T-helper 1 cell treated with Interleukin-12 subunit alpha and Interleukin-12 subunit beta and Interleukin-4 antibody, amounts not matched to agents 30 ng/mL and 1 ng/mL, for 36 hours (primary cell): ENCODE measurements at regions not wholly inside any gene's neighbourhood (a gene's known extent, or its start where the extent isn't known, plus 50 kb on each side); places are given as distances from the start of the nearest gene placed in this dataset.
"Not testable (repeated sequence)": the region's sequence is repeated elsewhere in the genome, so short reads cannot be mapped to it uniquely, and the experiment has no call there.

ENCODE experiments used
- intact Hi-C: fragments of 100-400 bp; cut with micrococcal nuclease; formaldehyde crosslinking; loops from one replicate; pipeline ENCODE4 v1.15.1; 2024

DNA sequence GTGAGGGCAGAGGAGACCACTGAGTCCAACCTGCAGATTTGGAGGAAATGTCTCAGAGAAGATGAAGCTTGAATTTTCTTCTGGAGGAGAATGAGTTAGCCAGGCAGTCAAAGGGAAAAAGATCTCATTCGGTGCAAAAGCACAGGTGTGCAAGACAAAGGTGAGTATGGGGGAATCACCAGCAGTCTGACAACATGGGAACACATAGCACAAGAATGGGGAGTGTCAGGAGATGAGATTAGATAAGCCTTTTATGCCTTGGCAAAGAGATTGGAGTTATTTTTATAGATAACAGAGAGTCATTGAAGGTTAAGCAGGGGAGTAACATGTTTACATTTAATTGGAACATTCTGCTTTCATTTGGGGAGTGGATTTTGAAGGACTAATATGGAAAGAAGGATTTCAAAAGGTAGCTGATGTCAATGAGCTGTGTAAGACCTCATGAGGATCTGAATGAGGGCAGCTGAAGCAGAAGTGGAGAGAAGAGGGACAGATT lies 171.3 kb upstream of the NTF3 start:
- intact Hi-C loops = no loop called here

DNA sequence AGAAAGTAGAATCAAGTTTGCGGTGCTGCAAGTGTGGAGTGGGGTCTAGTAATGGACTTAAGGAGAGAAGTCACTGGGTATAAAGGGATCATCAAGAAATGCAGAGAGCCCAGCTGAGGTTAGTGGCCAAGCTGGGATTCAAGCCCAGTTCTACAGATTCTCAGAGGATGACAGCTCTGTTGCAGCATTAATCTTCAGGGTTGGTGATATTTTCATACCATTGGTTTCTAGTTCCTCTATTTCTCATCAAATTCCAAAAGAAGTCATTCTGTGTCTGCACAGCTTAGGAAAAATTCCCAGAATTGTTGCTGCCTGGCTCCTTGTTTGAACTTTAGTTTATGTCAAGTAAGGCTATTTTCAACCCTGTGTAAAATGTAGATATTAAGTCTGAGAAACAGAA lies 169.5 kb upstream of the NTF3 start:
- intact Hi-C loops = no loop called here

- intact Hi-C loops = no loop called here
Measured at GRCh38 chr12:5262885-5263284, 169.0 kb upstream of the NTF3 start.

- intact Hi-C loops = no loop called here
Measured at GRCh38 chr12:5264006-5264405, 167.9 kb upstream of the NTF3 start.

- intact Hi-C loops = no loop called here
Measured at GRCh38 chr12:5267603-5268423, 164.1 kb upstream of the NTF3 start.

- intact Hi-C loops = no loop called here
Measured at GRCh38 chr12:5268424-5269210, 163.3 kb upstream of the NTF3 start.

DNA sequence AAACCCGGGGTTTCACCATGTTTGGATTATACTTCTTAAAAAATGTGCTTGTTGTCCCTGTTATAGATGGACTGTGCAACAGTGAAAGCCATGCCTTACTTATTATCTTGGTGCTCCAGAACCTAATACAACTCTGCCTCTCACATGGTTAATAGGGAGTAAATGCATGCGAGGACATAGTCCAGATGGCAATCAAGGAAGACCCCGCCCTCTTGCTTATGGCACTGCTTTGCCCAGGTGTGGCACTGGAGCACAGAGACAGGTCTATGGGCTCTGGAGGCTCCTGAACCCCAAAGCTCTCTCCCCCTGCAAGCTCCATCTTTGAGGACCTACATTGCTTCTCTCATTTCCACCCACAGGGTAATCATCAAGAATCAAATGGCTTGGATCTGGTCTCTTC lies 162.1 kb upstream of the NTF3 start:
- intact Hi-C loops = no loop called here

DNA sequence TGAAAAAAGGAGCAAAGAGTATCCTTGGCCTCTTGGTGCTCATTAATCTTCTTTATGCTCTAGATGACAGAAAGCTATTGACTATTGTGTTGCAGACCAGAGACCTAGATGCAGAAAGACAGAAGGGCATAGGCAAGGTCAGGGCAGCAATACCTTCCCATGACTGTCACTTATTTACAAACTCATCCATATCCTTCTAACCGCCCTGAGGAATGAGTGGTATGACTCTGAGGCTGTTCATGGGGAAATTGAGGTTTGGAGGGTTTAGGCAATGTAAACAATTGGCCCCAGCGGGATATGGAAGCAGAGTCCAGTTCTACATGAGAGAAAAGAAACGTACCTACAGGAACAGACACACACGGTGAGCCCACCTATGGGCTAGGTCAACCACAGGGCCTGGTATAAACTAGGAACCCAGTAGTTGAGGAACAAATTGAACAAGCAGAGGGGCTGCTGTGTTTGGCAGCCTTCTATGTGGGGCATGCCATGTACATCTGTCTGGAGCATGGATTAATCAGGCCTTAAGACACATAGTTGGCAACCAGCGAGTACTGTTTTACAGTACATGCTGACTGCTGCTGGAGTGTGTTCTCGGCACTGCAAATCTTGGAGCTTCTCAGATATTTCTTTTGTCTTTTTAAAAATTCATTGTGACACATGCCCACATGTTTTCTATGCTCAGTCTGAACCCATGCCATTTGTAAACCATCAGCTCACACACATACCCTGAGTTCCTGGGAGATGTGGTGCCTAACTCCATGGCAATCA lies 159.7 kb upstream of the NTF3 start:
- intact Hi-C loops = no loop called here

- intact Hi-C loops = no loop called here
Measured at GRCh38 chr12:5273709-5274108, 158.2 kb upstream of the NTF3 start.

DNA sequence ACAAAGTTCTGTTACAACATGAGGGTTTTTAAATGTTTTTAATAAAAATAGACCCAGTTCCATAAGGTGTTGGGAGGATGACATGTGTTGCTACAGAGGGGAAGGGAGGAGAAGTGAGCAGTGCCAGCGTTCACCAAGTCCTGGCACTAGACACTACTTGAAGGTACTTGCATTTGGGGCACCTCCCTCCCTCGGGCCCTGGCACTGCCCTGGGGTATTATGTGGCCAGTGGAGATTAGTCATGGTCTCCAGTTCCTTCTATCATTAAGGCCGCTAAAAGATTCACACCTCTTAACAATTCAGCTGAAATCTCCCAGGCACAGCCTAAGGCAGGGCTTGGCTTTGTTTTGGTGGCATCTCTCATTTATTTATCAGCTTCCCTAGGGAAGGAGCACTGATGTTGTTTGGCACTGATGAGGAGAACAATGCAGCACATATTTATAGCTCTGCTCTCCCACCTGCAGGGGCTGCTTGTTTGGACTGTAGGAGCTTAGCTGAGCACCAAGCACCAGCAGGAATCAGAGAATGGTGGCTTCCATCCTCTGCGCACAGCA lies 155.5 kb upstream of the NTF3 start:
- intact Hi-C loops = no loop called here

DNA sequence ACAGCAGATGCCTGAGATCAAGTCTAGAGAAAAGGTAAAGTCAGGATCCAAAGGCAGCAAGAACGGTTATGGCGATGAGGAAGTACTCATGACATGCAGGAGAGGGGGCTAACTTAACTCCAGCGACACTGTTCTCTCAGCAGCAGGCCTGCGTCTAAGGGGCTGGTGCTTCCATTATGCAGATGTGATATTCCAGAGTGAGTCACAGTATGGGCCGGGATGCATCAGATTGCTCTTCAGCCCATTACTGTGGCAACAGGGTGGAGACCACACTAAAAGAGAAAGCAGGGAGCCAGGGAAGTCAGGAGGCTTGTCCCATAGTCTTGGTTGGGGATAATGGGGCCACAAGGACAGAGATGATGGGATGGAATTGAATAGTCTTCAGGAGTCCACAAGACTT lies 151.8 kb upstream of the NTF3 start:
- intact Hi-C loops = no loop called here

DNA sequence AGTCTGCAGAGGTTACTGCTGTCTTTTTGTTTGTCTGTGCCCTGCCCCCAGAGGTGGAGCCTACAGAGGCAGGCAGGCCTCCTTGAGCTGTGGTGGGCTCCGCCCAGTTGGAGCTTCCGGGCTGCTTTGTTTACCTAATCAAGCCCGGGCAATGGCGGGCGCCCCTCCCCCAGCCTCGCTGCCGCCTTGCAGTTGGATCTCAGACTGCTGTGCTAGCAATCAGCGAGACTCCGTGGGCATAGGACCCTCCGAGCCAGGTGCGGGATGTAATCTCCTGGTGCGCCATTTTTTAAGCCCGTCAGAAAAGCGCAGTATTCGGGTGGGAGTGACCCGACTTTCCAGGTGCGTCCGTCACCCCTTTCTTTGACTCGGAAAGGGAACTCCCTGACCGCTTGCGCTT lies 141.5 kb upstream of the NTF3 start:
- intact Hi-C loops = not testable (repeated sequence)

- intact Hi-C loops = no loop called here
Measured at GRCh38 chr12:5292651-5293050, 139.3 kb upstream of the NTF3 start.

GRCh38 chr12:5293773-5294172 lies 138.1 kb upstream of the NTF3 start:
- intact Hi-C loops = no loop called here

- intact Hi-C loops = no loop called here
Measured at GRCh38 chr12:5294274-5295070, 137.4 kb upstream of the NTF3 start.

GRCh38 chr12:5295151-5295550 lies 136.8 kb upstream of the NTF3 start:
- intact Hi-C loops = no loop called here

- intact Hi-C loops = no loop called here
Measured at GRCh38 chr12:5295996-5296395, 135.9 kb upstream of the NTF3 start.

GRCh38 chr12:5301539-5301938 lies 130.4 kb upstream of the NTF3 start:
- intact Hi-C loops = no loop called here

- intact Hi-C loops = no loop called here
Measured at GRCh38 chr12:5305425-5305824, 126.5 kb upstream of the NTF3 start.

DNA sequence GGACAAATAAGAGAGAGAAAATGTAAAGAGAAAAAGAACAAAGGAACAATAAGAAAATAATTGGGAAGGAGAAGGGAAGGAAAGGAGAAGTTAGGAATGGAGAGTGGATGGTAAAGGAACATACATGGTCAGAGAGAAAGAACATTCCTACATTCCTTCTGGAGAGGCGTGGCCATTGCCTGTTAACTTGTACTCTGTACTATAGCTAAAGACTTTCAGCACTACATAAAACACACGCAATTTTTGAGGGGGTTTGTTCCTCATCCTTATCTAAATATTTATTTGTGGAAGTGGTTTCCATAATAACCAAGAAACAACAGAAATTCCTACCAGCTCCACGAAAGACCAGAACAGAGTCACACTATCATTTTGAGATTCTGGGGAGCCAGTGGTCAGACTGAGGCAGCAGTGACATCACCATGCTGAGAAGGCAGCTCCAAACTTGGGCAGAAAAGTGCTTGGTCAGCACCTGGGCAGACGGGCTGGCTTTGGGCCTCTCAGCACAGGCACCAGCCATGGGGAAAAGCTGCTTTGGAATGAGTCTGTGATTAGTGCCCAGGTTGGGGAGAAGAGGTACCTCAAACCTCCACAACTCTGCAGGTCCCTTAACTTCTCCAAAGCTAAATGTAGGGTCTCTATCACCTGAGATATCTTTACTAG lies 125.9 kb upstream of the NTF3 start:
- intact Hi-C loops = no loop called here
